Tibial artery (tissue), 4 donors: ENCODE measurements at regions not wholly inside any gene's neighbourhood (a gene's known extent, or its start where the extent isn't known, plus 50 kb on each side); places are given as distances from the start of the nearest gene placed in this dataset.

Source experiments
- DNase-seq, 2 donors: peaks; one replicate each; pipeline ENCODE4 v3.0.0-alpha.2; 2019
- H3K27ac ChIP-seq, 2 donors: fragments of 200-600 bp; sonication (generic) in 1 of 2; 1 replicate in 1 of 2; 2 replicates in 1 of 2; pipeline ENCODE4 v1.5.1; 2018 to 2019; ENCODE audit warnings: mild to moderate bottlenecking in 1 of 2
- H3K27me3 ChIP-seq, 2 donors: fragments of 200-600 bp; sonication (generic) in 1 of 2; one replicate each; pipeline versions ENCODE4 v1.5.1 to v1.6.0; 2016 to 2019
- H3K36me3 ChIP-seq, 3 donors: fragments of 200-600 bp; sonication (generic) in 2 of 3; one replicate each; pipeline ENCODE4 v1.5.1; 2016 to 2019; ENCODE audit warnings: mild to moderate bottlenecking in 2 of 3
- H3K4me1 ChIP-seq, 4 donors: fragments of 200-600 bp; sonication (generic) in 2 of 4; 1 replicate in 3 of 4; 2 replicates in 1 of 4; pipeline ENCODE4 v1.5.1; 2016 to 2019
- H3K4me3 ChIP-seq, 2 donors: fragments of 200-600 bp; sonication (generic) in 1 of 2; 1 replicate in 1 of 2; 2 replicates in 1 of 2; pipeline ENCODE4 v1.5.1; 2018 to 2019; ENCODE audit warnings: mild to moderate bottlenecking in 2 of 2
- H3K9me3 ChIP-seq, 3 donors: fragments of 200-600 bp; sonication (generic) in 1 of 3; one replicate each; pipeline ENCODE4 v1.5.1; 2016 to 2019
- CTCF ChIP-seq, 2 experiments: fragments of 200-600 bp in 1 of 2; fragments of 450-650 bp in 1 of 2; IDR thresholded peaks; one replicate each; pipeline ENCODE4 v1.5.1; 2017 to 2019; ENCODE audit warnings: antibody characterized with exemption in 2 of 2, mild to moderate bottlenecking in 1 of 2, moderate library complexity in 1 of 2
- intact Hi-C: fragments of 100-400 bp; cut with DNase I; formaldehyde crosslinking; loops from one replicate; pipeline ENCODE4 v1.15.0; 2023; ENCODE audit warnings: low total_unique reads

GRCh38 chr2:105617631-105618350, 126.9 kb upstream of the NCK2 start:
- no peaks in the 10 kb centered on the region for H3K36me3 ChIP-seq
- no peaks in the 10 kb centered on the region for H3K4me1 ChIP-seq
- H3K27me3 ChIP-seq: no peaks in the 10 kb centered on the region
- TF ChIP-seq CTCF (IDR thresholded peaks at IDR 0.05): no peak
- no peak overlapping the region for H3K27ac ChIP-seq
- intact Hi-C loops: no loop called here
- no peaks in the 10 kb centered on the region for H3K9me3 ChIP-seq
- H3K4me3 ChIP-seq: no peak overlapping the region
- DNase-seq: no peak

GRCh38 chr2:105615305-105615704, 129.4 kb upstream of the NCK2 start:
- H3K9me3 ChIP-seq: no peaks in the 10 kb centered on the region

GRCh38 chr2:105611811-105612424, 132.8 kb upstream of the NCK2 start:
- peaks cover 0 to 12% (median 2%) of the 10 kb centered on the region in 4 donors for H3K4me1 ChIP-seq
- TF ChIP-seq CTCF (IDR thresholded peaks at IDR 0.05): no peak
- no peak overlapping the region for H3K4me3 ChIP-seq
- no peaks in the 10 kb centered on the region for H3K27me3 ChIP-seq
- H3K9me3 ChIP-seq: no peaks in the 10 kb centered on the region
- intact Hi-C loops: no loop called here
- no peak for DNase-seq
- no peak overlapping the region for H3K27ac ChIP-seq
- no peaks in the 10 kb centered on the region for H3K36me3 ChIP-seq

More at GRCh38 chr2:105615305-105615704, 129.4 kb upstream of the NCK2 start:
- Histone ChIP-seq H3K27ac (no peak overlapping the region), H3K4me3 (no peak overlapping the region), H3K27me3 (no peaks in the 10 kb centered on the region), H3K36me3 (no peaks in the 10 kb centered on the region), H3K4me1 (no peaks in the 10 kb centered on the region)
- DNase-seq: no peak
- intact Hi-C loops: no loop called here
- TF ChIP-seq CTCF (IDR thresholded peaks at IDR 0.05): no peak

- intact Hi-C loops: no loop called here
- Histone ChIP-seq H3K9me3 (no peaks in the 10 kb centered on the region), H3K27me3 (no peaks in the 10 kb centered on the region), H3K4me1 (peaks cover 0 to 13% (median 2%) of the 10 kb centered on the region in 4 donors), H3K36me3 (no peaks in the 10 kb centered on the region), H3K27ac (no peak overlapping the region), H3K4me3 (no peak overlapping the region)
- no peak for DNase-seq
- no peak for TF ChIP-seq CTCF (IDR thresholded peaks at IDR 0.05)
Observed at GRCh38 chr2:105611333-105611637, 133.4 kb upstream of the NCK2 start.

- DNase-seq: no peak
- intact Hi-C loops: no loop called here
- Histone ChIP-seq H3K9me3 (no peaks in the 10 kb centered on the region), H3K27me3 (no peaks in the 10 kb centered on the region), H3K4me1 (peaks cover 0 to 18% (median 4%) of the 10 kb centered on the region in 4 donors), H3K36me3 (no peaks in the 10 kb centered on the region), H3K27ac (no peak overlapping the region), H3K4me3 (no peak overlapping the region)
- no peak for TF ChIP-seq CTCF (IDR thresholded peaks at IDR 0.05)
Observed at GRCh38 chr2:105610576-105611332, 134.0 kb upstream of the NCK2 start.
